HG03095 (cell line): ENCODE measurements at regions not wholly inside any gene's neighbourhood (a gene's known extent, or its start where the extent isn't known, plus 50 kb on each side); places are given as distances from the start of the nearest gene placed in this dataset.
"Not testable (repeated sequence)": the region's sequence is repeated elsewhere in the genome, so short reads cannot be mapped to it uniquely, and the experiment has no call there.

Experiments used
- ATAC-seq: cut with Tn5 transposase; IDR thresholded peaks from one replicate; pipeline ENCODE4 v1.9.1; 2021; ENCODE audit warnings: moderate library complexity; ENCODE audit not compliant: unreplicated experiment

DNA sequence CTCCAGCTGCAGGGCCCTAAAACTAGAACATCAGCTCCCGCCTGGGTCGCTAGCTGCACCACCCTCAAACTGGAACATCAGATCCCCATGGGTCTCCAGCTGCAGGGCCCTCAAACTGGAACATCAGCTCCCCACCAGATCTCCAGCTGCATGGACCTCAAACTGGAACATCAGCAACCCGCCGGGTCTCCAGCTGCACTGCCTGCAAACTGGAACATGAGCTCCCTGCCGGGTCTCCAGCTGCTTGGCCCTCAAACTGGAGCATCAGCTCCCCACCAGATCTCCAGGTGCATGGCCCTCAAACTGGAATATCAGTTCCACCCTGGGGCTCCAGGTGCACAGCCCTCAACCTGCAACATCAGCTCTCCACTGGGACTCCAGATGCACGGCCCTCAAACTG, 82.7 kb downstream of the TFRC start:
- ATAC-seq: not testable (repeated sequence)

- not testable (repeated sequence) for ATAC-seq
Measured at GRCh38 chr3:195996314-195996713, 85.6 kb downstream of the TFRC start.

DNA sequence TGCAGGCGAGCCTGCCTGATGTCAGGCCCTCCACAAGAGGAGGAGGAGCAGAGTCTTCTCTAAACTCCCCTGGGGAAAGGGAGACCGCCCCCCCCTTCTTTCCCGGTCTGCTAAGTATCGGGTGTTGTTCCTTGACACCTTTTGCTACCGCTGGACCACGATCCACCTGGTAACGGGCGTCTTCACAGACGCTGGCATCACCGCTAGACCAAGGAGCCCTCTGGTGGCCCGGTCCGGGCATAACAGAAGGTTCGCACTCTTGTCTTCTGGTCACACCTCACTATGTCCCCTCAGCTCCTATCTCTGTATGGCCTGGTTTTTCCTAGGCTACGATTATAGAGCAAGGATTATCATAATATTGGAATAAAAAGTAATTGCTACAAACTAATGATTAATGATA, 86.0 kb upstream of the TNK2 start:
- ATAC-seq: not testable (repeated sequence)

- not testable (repeated sequence) for ATAC-seq
Measured at GRCh38 chr3:195993671-195994070, 85.3 kb upstream of the TNK2 start.

- ATAC-seq: not testable (repeated sequence)
Measured at GRCh38 chr3:195992956-195993595, 84.7 kb upstream of the TNK2 start.

DNA sequence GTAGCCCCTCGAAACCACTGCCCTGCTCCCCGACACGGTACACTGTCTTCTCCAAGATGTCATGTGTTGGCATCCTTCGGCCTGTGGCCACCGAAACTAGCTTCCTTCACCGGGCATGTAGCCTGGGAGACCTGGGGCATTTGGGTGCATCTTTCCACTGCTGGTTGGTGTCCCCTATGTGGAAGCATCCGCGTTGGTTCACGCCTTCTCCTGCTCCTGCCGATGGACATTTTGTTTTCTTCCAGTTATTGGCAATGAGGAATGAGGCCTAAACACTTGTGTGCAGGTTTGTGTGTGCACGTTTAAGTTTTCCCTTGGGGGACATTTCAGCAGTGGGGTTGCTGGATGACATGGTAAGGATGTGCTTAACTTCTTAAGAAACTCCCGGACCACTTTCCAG, 83.6 kb upstream of the TNK2 start:
- not testable (repeated sequence) for ATAC-seq

GRCh38 chr3:195991243-195991642, 82.9 kb upstream of the TNK2 start:
- not testable (repeated sequence) for ATAC-seq

GRCh38 chr3:195990841-195991174, 82.5 kb upstream of the TNK2 start:
- not testable (repeated sequence) for ATAC-seq

- ATAC-seq: peak; percentile 81
Measured at GRCh38 chr3:195989921-195990840, 81.8 kb upstream of the TNK2 start.

DNA sequence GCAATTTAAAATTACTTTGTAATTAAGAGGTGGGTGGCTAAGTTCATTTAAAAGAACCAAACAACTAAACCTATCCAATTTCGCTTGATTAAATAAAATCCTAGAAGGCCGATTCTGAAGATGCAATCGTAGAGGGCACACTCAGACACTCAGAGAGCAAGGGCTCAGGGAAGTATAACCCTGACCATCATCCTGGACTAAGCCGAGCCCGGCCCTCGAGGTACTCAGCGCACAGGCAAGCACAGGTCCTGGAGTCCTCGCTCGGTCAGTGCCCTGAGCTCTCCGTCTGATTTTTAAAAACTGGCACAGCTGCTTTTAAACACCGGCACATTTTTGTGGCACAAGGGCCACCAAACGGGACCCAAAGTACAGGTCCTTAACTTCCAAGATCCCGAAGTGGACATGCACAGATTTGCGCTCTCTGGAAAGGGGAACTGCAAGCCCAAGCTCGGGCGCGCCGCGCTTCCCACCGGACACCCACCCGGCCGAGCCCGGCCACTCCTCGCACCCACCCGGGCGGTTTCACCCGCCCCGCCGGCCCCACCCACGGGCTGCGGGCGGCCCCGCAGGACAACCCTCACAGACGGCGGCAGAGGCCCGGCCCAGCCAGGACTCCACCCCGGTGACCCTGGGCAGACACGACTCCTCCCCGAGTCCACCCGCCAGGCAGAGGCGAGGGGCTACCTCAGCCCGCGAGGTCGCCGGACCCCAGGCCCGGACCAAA, 81.0 kb upstream of the TNK2 start:
- peak; percentile 55 for ATAC-seq

- not testable (repeated sequence) for ATAC-seq
Measured at GRCh38 chr3:195988764-195989163, 80.4 kb upstream of the TNK2 start.

DNA sequence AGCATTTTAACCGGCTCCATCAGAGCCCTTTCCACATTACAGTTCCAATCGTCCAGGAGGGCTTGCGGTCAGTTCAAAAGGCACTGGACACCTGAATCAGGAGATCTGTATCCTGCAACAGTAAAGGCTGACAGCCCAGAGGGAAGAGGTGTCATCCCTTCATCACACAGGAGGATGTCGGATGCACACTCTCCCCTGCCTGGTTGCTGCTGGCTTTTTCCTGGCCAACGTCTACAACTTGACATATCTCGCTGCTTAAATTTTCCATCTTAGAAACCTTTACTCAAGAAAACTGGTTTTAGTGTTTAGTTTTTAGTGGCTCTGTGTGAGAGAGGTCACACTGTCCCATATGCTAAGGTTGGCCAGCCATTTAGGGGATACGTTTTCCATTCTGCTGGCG, 78.7 kb upstream of the TNK2 start:
- ATAC-seq: not testable (repeated sequence)

- not testable (repeated sequence) for ATAC-seq
Measured at GRCh38 chr3:195986576-195986975, 78.2 kb upstream of the TNK2 start.

GRCh38 chr3:195985348-195985920, 77.1 kb upstream of the TNK2 start:
- not testable (repeated sequence) for ATAC-seq

GRCh38 chr3:195984392-195985030, 76.2 kb upstream of the TNK2 start:
- not testable (repeated sequence) for ATAC-seq

DNA sequence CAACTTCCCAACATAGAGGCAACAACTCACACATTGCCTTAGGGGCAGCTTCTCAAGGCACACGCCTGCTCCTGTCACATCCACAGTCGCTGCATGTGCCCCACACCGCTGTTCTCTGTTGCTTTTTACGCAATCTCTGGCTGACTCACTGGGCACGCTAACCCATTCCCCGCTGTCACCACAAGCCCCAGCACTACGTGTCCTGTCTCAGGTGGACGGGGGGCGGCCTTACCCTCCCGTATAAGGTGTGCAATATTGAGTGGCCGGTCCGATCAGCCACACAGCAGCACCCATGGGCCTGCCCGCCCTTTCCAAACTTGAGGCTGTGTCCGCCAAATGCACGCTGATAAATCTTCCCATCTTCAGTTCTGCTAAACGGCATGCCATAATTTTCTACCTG, 75.5 kb upstream of the TNK2 start:
- not testable (repeated sequence) for ATAC-seq

GRCh38 chr3:195982754-195983153, 74.4 kb upstream of the TNK2 start:
- ATAC-seq: not testable (repeated sequence)

- ATAC-seq: not testable (repeated sequence)
Measured at GRCh38 chr3:195981778-195982177, 73.4 kb upstream of the TNK2 start.

- ATAC-seq: not testable (repeated sequence)
Measured at GRCh38 chr3:195979877-195980276, 71.5 kb upstream of the TNK2 start.

DNA sequence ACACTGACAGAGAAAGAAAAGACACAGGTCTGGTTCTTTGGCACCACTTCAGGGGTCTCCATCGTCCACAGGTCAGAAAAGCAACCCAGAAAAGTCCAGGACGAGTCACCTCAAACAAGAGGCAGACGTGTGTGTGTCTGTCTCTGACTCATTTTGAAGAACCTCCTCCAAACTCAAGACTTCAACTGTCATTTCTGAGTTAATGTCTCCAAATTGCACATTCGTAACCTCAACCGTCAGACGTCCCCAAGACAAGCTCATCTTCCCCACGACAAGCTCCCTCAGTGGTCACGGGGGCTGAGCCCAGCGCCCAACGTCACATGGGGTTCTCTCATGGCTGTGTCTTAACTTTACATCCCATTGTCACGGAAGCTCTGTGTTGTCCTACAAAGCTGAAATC, 70.2 kb upstream of the TNK2 start:
- not testable (repeated sequence) for ATAC-seq

DNA sequence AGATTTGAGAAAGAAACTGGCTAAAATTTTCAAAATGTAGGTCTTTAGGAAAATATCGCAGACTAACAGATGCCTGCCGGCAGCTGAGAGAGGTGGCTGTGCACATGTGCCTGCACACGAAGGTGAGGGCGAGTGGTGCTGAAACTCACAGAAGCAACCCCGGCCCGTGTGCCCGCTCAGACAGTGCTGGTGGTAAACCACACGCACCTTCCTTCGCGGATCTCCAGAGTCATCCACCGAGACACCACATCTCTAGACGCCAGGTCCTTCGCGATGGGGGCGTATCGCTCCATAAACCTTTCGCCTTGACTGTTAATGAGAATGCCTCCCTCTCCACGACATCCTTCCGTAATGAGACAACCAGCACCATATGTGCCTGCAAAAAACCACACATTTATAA, 68.5 kb upstream of the TNK2 start:
- not testable (repeated sequence) for ATAC-seq
